K562 (cell line): ENCODE measurements at regions not wholly inside any gene's neighbourhood (a gene's known extent, or its start where the extent isn't known, plus 50 kb on each side); places are given as distances from the start of the nearest gene placed in this dataset.

ENCODE experiments used
- ATAC-seq: fragments of 200-7000 bp; cut with Tn5 transposase; 3 replicates; pipeline ENCODE4 v1.9.1; 2020; ENCODE audit warnings: moderate library complexity
- BruUV-seq: library from RNA; stranded (reverse); fragments of 400-500 nt; replicated peaks from 2 replicates; lab custom pipeline; 2021; lab: Mats Ljungman, UMichigan
- CTCF ChIA-PET: fragments of 300-600 bp; formaldehyde crosslinking; extraction: SDS; loops from one replicate; lab custom pipeline; 2021; ENCODE audit warnings: low intra/inter-chr PET ratio; lab: Yijun Ruan, JAX
- POLR2A ChIA-PET: fragments of 300-600, 350-650 bp; sonication (Branson Sonifier 250); formaldehyde crosslinking; extraction: SDS; loops from one replicate; lab custom pipeline; 2021; ENCODE audit warnings: antibody characterized with exemption, inconsistent platforms; lab: Yijun Ruan, JAX
- DNase-seq, 4 experiments: peaks; one replicate each; pipeline versions ENCODE4 v3.0.0 to v3.0.0-alpha.2; 2011 to 2018; ENCODE audit warnings: low spot score in 3 of 4, mixed read lengths in 3 of 4; ENCODE audit errors: extremely low read depth in 1 of 4
- FAIRE-seq: peaks from 2 replicates; lab custom pipeline; 2011; peaks lifted over from hg19 to GRCh38; lab: Jason Lieb, UNC
- H2AFZ ChIP-seq: 2 replicates; pipeline ENCODE4 v1.6.0; 2011; ENCODE audit warnings: low read depth, low read length, control low read depth, inconsistent platforms
- H3K27ac ChIP-seq: fragments of 200-600 bp; 3 replicates; pipeline ENCODE4 v1.8.0; 2011; ENCODE audit warnings: low read depth, mild to moderate bottlenecking, control low read depth, inconsistent platforms, low read length, moderate library complexity, mixed read lengths; ENCODE audit errors: extremely low read depth
- H3K27me3 ChIP-seq, 2 experiments: fragments of 300-600 bp in 1 of 2; 2 replicates in 1 of 2; 3 replicates in 1 of 2; pipeline versions ENCODE4 v1.6.0 to v1.8.0; 2011; ENCODE audit warnings: inconsistent platforms in 2 of 2, low read length in 2 of 2, mild to moderate bottlenecking in 1 of 2, mixed read lengths in 1 of 2, moderate library complexity in 1 of 2; ENCODE audit not compliant: control insufficient read depth in 2 of 2, insufficient read depth in 2 of 2
- H3K36me3 ChIP-seq: fragments of 300-600 bp; 3 replicates; pipeline ENCODE4 v1.8.0; 2011; ENCODE audit warnings: mild to moderate bottlenecking, low read length, inconsistent platforms; ENCODE audit not compliant: control insufficient read depth, insufficient read depth
- H3K4me1 ChIP-seq, 2 experiments: fragments of 200-600 bp in 1 of 2; replicated peaks in 1 of 2; 2 replicates in 1 of 2; 3 replicates in 1 of 2; pipeline versions ENCODE4 v1.5.1 to v1.8.0; 2011; ENCODE audit warnings: inconsistent platforms in 2 of 2, low read length in 2 of 2, mild to moderate bottlenecking in 1 of 2, mixed read lengths in 1 of 2, moderate library complexity in 1 of 2; ENCODE audit not compliant: control insufficient read depth in 2 of 2, insufficient read depth in 2 of 2
- H3K4me2 ChIP-seq: 2 replicates; pipeline ENCODE4 v1.6.1; 2011; ENCODE audit warnings: low read length, control low read depth, inconsistent platforms, mixed read lengths; ENCODE audit not compliant: insufficient read depth
- H3K4me3 ChIP-seq: fragments of 200-600 bp; sonication (generic), shearing (Covaris generic); 2 replicates; pipeline ENCODE4 v1.5.1; 2016; ENCODE audit warnings: control low read depth, inconsistent platforms
- H3K79me2 ChIP-seq: fragments of 200-600 bp; 3 replicates; pipeline ENCODE4 v1.8.0; 2011; ENCODE audit warnings: low read length, inconsistent platforms; ENCODE audit not compliant: control insufficient read depth, insufficient read depth
- H3K9ac ChIP-seq, 2 experiments: 2 replicates each; pipeline versions ENCODE4 v1.6.0 to v1.6.1; 2011; ENCODE audit warnings: low read depth in 2 of 2, low read length in 2 of 2, control low read depth in 1 of 2, inconsistent platforms in 1 of 2, mild to moderate bottlenecking in 1 of 2, mixed read lengths in 1 of 2; ENCODE audit not compliant: insufficient read depth in 1 of 2
- H3K9me1 ChIP-seq: one replicate; pipeline ENCODE4 v1.6.0; 2011; ENCODE audit warnings: inconsistent platforms, mild to moderate bottlenecking, low read length, moderate library complexity; ENCODE audit not compliant: control insufficient read depth, insufficient read depth
- H3K9me3 ChIP-seq: replicated peaks from 2 replicates; pipeline ENCODE4 v1.5.1; 2011; ENCODE audit warnings: low read depth, low read length, inconsistent platforms; ENCODE audit not compliant: control insufficient read depth, insufficient read depth
- H4K20me1 ChIP-seq: replicated peaks from 2 replicates; pipeline ENCODE4 v1.6.1; 2011; ENCODE audit warnings: low read length, inconsistent platforms, mixed read lengths; ENCODE audit not compliant: control insufficient read depth, insufficient read depth
- E2F1 ChIP-seq: sonication (generic); formaldehyde crosslinking; IDR thresholded peaks from 2 replicates; pipeline ENCODE4 v1.8.1; 2023; ENCODE audit warnings: mild to moderate bottlenecking, missing genetic modification reagents, moderate library complexity
- HEY1 ChIP-seq: fragments of 250-450 bp; sonication (Bioruptor Pico); IDR thresholded peaks from 2 replicates; pipeline ENCODE4 v1.5.0; 2020; ENCODE audit warnings: mild to moderate bottlenecking, moderate library complexity, borderline replicate concordance
- JUNB ChIP-seq: fragments of 450-650 bp; formaldehyde crosslinking; conservative IDR thresholded peaks from 2 replicates; pipeline ENCODE4 v1.4.0; 2020; ENCODE audit warnings: mild to moderate bottlenecking
- MEIS2 ChIP-seq: fragments of 450-650 bp; IDR thresholded peaks from 2 replicates; pipeline ENCODE4 v1.6.1; 2014; ENCODE audit warnings: mild to moderate bottlenecking; ENCODE audit not compliant: partially characterized antibody
- NR0B1 ChIP-seq: fragments of 450-650 bp; IDR thresholded peaks from one replicate; pipeline ENCODE4 v1.6.1; 2018; ENCODE audit warnings: mild to moderate bottlenecking, moderate library complexity; ENCODE audit not compliant: partially characterized antibody
- PCBP2 ChIP-seq: fragments of 200-400 bp; formaldehyde crosslinking; IDR thresholded peaks from 2 replicates; pipeline ENCODE4 v1.6.1; 2018; ENCODE audit warnings: low read length, low read depth, mild to moderate bottlenecking, moderate library complexity; ENCODE audit not compliant: poor library complexity, severe bottlenecking
- SRSF9 ChIP-seq: fragments of 200-400 bp; formaldehyde crosslinking; IDR thresholded peaks from 2 replicates; pipeline ENCODE4 v1.6.1; 2017; ENCODE audit warnings: low read depth, low read length, borderline replicate concordance
- TAF7 ChIP-seq: fragments of 450-650 bp; IDR thresholded peaks from 2 replicates; pipeline ENCODE4 v1.6.1; 2016; ENCODE audit warnings: missing genetic modification characterization, missing compliant biosample characterization
- ZNF785 ChIP-seq: fragments of 250-450 bp; sonication (Bioruptor Pico); IDR thresholded peaks from 2 replicates; pipeline ENCODE4 v1.4.0; 2020; ENCODE audit warnings: mild to moderate bottlenecking
- WGBS: fragments of 100-300 bp; shearing (Covaris generic); methylation state at CpG from one replicate; pipeline ENCODE4 v1.1.6; 2016; ENCODE audit warnings: low coverage, mixed read lengths; ENCODE audit not compliant: insufficient coverage; ENCODE audit errors: missing lambda C conversion rate; 5-methylcytosine and 5-hydroxymethylcytosine counted together
- in situ Hi-C: fragments of 300-500 bp; cut with MboI; formaldehyde crosslinking; loops from 4 replicates; pipeline ENCODE4 v1.15.0; 2018; ENCODE audit warnings: inconsistent platforms, mixed read lengths
- intact Hi-C: fragments of 100-400 bp; cut with micrococcal nuclease; formaldehyde crosslinking; loops from 2 replicates; pipeline ENCODE4 v1.14.2; 2022

- H3K9ac ChIP-seq: no peak overlapping the region
- H3K27ac ChIP-seq: no peak overlapping the region
- ATAC-seq: no peak
- H3K4me1 ChIP-seq: no peaks in the 10 kb centered on the region
- no peaks in the 10 kb centered on the region for H3K9me3 ChIP-seq
- no peak for TF ChIP-seq SRSF9
- no peak for TF ChIP-seq ZNF785 (CRISPR knock-in tag)
- TF ChIP-seq HEY1 (CRISPR knock-in tag): no peak
- TF ChIP-seq MEIS2: no peak
- no peak for TF ChIP-seq E2F1 (CRISPR knock-in tag)
- no peak for TF ChIP-seq PCBP2
- no peak for TF ChIP-seq TAF7 (tag)
- no peak for TF ChIP-seq JUNB (CRISPR knock-in tag)
- no peak for TF ChIP-seq NR0B1
- TF ChIP-seq, all 486 proteins: peak for 0
- DNase-seq (no peak), FAIRE-seq (no peak)
- H3K4me3 ChIP-seq: no peak overlapping the region
- in situ Hi-C loops (no loop called here), intact Hi-C loops (no loop called here)
- CTCF ChIA-PET: no interaction called here
- H2AFZ ChIP-seq: no peak overlapping the region
- BruUV-seq: no TSS peak
- no peaks in the 10 kb centered on the region for H4K20me1 ChIP-seq
- no peaks in the 10 kb centered on the region for H3K27me3 ChIP-seq
- 3% methylated on average over 4 of the region's 4 CpGs for WGBS
- no peaks in the 10 kb centered on the region for H3K79me2 ChIP-seq
- no peaks in the 10 kb centered on the region for H3K9me1 ChIP-seq
- POLR2A ChIA-PET: no interaction called here
- H3K4me2 ChIP-seq: no peak overlapping the region
- no peaks in the 10 kb centered on the region for H3K36me3 ChIP-seq
Observed at GRCh38 chr6:76818451-76818850, 644.8 kb downstream of the HTR1B start.
